Activated naive CD4-positive, alpha-beta T cell treated with anti-CD3 and anti-CD28 coated beads, Interleukin-2, amount 50 U/mL, for 16 hours (primary cell): ENCODE measurements at regions not wholly inside any gene's neighbourhood (a gene's known extent, or its start where the extent isn't known, plus 50 kb on each side); places are given as distances from the start of the nearest gene placed in this dataset.

Experiments
- DNase-seq: peaks from one replicate; pipeline ENCODE4 v3.0.0-alpha.2; 2020

DNA sequence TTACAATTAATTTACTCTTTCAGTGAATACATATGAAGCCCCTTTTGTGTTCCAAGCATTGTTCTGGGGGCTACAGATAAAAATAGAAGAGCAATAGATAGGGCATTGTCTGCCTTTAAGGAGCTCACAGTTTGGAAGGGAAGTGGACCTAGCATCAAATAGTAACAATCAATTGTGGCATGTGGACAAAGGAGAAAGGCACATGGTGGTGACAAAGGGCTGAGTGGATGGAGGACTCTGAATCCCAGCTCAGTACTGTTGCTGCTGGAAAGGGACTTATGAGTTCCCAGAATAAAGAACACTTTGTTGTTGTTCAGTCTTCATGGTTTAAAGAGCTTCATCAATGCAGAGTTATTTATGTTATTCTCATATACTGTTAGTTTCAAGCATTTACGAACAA, 217.7 kb downstream of the HRH4 start:
- DNase-seq: no peak

GRCh38 chr18:24678626-24679025, 218.2 kb downstream of the HRH4 start:
- no peak for DNase-seq

GRCh38 chr18:24679062-24679461, 218.6 kb downstream of the HRH4 start:
- DNase-seq: no peak

DNA sequence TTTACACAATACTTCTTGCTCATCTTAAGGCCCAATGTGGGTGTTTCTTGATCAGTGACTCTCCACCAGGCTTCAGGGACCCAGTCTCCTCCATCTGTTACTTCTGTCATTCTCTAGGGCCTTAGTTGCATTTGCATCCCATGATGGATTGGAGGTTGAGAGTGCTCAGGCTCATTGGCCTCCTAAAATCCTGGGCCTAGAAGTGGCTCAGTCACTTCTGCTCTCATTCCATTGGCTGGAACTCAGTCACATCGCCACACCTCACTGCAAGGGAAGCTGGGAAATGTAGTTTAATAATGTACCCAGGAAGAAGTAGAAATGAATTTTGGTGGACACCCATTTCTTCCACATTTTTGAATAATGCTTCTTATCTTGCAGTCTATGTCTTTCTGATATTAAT, 223.5 kb downstream of the HRH4 start:
- no peak for DNase-seq

GRCh38 chr18:24685254-24685959, 225.0 kb downstream of the HRH4 start:
- DNase-seq: no peak

- no peak for DNase-seq
Measured at GRCh38 chr18:24695168-24695567, 234.7 kb downstream of the HRH4 start.

DNA sequence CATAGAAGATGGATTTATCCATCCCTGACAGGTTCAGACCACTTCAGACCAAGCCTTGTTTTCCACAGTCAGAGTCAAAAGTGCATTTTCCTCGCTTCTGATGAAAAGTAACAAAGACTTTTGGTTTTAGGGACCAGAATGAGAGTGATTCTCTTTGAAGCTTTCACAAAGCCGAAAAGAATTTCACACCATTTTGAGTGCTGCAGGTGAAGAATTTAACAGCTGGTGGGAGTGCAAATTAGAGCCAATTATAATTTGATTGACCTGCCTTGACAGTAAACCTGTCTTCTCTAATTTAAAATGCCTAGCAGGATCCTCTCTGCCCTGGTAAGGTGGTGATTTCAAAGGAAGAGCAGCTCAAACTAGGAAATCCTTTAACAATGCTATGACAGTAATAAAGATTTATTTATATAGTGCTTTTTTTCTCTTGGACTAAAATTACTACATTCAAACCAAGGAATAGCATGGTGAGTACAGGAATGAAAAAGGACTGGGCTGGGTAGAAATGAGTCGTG, 241.6 kb downstream of the HRH4 start:
- DNase-seq: no peak

DNA sequence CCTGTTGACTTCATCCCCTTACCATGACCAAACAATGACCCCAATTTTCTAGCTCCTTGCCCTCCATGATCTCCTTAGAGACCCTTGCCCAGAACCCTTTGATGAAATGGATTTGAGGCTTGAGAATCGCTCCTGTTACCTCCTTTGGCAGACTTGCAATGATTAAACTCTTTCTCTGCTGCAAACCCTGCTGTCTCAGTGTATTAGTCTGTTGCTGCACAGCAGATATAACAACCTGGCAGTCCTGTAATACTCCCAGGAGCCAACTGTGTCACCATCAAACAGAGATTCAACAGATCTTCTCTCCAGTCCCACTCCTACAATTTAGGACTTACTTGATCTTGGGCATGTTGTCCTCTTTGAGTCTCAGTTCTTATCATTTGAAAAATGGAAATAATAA, 242.9 kb downstream of the HRH4 start:
- no peak for DNase-seq

DNA sequence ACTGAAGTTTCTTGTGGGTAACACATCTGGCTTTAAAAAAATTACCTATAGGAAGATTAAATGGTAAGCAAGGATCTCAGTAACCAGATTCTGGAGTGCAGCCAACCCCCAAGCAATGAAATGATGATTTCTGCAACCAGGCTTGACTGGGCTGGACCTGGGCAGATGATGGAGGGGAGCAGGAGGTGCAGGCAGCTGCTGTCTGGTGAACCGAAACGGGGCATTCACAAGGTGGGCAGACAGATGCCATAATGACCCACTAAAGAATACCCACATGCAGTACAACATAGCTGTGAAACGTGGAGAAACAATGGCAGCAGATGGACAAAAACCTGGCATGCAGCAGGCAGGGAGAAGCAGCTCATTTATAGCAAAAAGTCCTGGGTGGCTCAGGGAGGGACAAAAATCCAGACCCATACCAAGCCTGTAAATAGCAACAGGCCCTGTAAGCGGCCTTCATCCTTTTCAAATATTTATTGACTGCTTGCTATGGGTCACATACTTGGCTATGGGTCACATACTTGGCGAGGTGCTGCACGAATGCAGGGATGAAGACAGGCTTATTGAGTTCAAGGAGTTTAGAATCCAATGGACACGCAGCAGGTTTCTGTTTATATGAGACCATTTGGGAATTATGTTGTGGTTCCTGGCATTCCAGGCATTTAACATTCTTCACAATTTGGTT, 244.7 kb downstream of the HRH4 start:
- DNase-seq: no peak

DNA sequence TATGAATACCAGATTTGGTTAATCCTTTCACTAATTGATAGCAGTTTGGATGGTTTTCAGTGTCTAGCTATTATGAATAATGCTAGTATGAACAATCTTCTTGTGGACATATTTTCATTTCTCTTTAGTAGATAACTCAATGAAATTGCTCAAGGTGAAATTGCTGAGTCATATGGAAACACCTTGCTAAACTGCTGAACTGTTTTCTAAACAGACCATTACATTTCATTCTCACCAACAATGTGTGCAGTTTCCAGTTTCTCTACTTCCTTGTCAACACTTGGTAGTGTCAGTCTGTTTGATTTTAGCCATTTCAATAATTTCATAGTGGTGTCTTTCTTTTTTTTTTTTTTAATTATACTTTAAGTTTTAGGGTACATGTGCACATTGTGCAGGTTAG, 250.0 kb downstream of the HRH4 start:
- DNase-seq: no peak

- DNase-seq: no peak
Measured at GRCh38 chr18:24719791-24720190, 259.4 kb downstream of the HRH4 start.

- DNase-seq: no peak
Measured at GRCh38 chr18:24721388-24721787, 261.0 kb downstream of the HRH4 start.

GRCh38 chr18:24725644-24726415, 265.4 kb downstream of the HRH4 start:
- no peak for DNase-seq

GRCh38 chr18:24726727-24727492, 266.5 kb downstream of the HRH4 start:
- DNase-seq: peak; percentile 38

DNA sequence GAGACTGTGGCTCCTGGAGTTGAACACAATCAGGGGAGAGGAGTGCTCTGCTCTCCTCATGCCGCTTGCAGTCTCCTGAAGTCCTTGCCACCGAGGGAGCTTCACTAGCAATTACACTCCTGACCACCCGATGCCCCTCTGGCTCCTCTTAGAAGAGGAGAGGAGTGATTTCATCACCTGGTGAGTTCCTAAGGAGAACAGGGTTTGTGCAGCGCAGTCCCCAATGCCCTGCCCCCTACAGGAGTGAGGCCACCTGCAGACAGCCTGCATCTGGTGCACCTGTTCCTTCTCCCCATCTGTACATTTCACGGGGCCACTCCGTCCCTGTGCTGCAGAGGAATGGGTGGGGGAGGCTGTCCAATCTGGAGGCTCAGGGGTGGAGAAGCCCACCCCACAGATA, 267.2 kb downstream of the HRH4 start:
- no peak for DNase-seq

DNA sequence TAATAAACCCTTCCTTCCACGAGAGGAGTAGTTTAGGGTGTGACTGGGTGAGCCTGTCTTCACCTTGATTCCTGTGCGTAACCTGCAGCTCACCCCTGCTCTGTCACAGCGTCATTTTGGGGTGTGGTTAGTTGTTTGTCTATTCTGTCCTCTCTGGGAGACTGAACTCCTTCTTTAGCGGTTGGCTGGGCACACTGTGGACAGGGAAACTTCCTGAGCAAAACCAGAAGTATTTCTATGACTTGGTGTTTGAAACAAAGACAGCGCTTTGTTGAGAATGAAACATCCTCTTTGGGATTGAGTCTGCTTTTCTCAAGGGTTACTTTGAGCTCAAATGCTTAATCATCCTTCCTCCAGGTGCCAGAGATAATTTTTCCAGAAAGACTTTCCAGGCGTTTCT, 270.7 kb downstream of the HRH4 start:
- no peak for DNase-seq

- no peak for DNase-seq
Measured at GRCh38 chr18:24731981-24732380, 271.5 kb downstream of the HRH4 start.

DNA sequence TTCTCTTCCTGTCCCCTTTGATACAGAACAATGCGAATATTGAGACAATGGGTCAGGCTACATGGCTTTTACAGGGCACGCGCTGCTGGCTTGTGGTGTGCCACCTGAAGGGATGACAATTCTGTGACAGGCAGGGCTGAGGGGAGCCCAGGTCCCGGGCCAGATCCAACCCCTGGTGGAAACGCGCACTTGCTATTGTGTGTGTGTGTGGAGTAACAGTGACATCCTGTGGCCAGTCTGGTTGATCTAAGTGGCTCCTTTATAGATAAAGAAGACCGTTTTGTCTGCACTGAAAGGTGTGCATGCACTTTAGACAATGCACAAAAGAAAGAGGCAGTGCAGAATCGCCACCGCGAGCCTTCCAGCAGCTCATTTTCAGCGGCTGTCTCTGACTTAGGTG, 273.6 kb downstream of the HRH4 start:
- no peak for DNase-seq

DNA sequence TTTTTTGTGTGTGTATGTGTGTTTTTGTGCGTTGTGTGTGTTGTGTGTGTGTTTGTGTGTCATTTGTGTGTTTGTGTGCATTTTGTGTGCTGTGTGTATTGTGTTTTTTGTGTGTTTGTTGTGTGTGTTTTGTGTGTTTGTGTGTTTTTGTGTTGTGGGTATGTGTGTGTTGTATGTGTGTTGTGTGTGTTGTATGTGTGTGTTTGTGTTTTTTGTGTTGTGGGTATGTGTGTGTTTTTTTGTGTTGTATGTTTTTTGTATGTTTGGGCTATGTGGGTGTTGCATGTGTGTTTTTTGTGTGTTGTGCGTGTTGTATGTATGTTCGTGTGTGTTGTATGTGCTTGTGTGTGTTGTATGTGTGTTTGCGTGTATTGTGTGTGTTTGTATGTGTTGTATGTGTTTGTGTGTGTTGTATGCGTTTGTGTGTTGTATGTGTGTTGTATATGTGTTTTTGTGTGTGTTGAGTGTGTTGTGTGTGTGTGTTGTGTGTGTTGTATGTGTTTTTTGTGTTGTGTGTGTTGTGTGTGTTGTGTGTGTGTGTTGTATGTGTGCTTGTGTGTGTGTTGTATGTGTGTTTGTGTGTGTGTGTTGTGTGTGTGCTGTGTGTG, 275.3 kb downstream of the HRH4 start:
- no peak for DNase-seq

- DNase-seq: no peak
Measured at GRCh38 chr18:24736662-24737330, 276.4 kb downstream of the HRH4 start.

DNA sequence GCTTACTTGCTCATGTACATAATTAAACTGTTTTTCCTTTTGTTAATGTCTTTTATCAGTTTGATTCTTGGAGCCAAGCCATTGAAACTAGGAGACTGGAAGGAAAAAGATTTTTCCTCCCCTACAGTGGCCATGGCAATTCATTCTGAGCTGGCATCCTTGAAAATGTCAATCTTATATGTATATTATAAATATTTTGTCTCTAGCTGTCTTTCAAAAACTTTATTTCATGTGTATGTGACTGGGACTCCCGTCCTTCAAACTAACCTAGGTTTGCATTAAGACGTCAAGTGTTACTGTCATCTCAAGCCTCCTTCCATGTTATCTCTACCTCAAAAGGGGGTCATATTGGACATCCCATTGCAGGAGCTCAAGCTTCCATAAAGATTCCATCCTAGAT, 280.4 kb downstream of the HRH4 start:
- no peak for DNase-seq

DNA sequence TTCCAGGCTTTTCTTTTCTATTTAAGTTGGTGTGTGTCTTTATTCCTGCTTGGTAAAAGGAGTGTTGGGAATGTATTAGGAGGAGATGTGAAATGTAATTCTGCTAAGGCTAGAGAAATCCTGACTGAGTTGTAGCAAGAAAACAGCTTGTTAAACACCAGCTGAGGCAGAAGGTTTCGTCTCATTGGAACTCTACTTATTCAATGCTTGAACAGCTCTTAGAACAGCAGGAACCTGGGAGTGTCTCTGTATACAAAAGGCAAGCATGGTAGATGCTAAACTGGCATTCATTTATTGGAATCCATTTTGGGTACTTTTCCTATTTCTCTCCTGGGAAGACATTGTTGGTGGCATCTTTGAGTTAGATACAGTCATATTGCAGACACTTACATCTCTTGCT, 280.9 kb downstream of the HRH4 start:
- no peak for DNase-seq
